Upper lobe of left lung (tissue), 4 donors: ENCODE measurements at regions not wholly inside any gene's neighbourhood (a gene's known extent, or its start where the extent isn't known, plus 50 kb on each side); places are given as distances from the start of the nearest gene placed in this dataset.

ENCODE experiments used
- CTCF ChIP-seq, 6 experiments: fragments of 450-650 bp in 4 of 6; fragments of 200-600 bp in 2 of 6; sonication (generic) in 2 of 6; IDR thresholded peaks; one replicate each; pipeline ENCODE4 v1.5.1; 2016 to 2019; ENCODE audit warnings: antibody characterized with exemption in 6 of 6
- EP300 ChIP-seq, 4 donors: sonication (generic); formaldehyde crosslinking; IDR thresholded peaks; one replicate each; pipeline ENCODE4 v1.5.1; 2017; ENCODE audit warnings: antibody characterized with exemption in 4 of 4, control low read depth in 2 of 4

- TF ChIP-seq EP300 (IDR thresholded peaks at IDR 0.05) (no peak), CTCF (IDR thresholded peaks at IDR 0.05) (no peak)
These were observed 50.0 kb upstream of the PRICKLE1 start for GRCh38 chr12:42639556-42639955.
